Neural progenitor cell (in vitro differentiated cells): ENCODE measurements at regions not wholly inside any gene's neighbourhood (a gene's known extent, or its start where the extent isn't known, plus 50 kb on each side); places are given as distances from the start of the nearest gene placed in this dataset.
A peak's percentile ranks its signal among the peaks of the same experiment; 100 is the strongest.

ENCODE experiments used
- CTCF ChIP-seq: fragments of 200-600 bp; sonication (generic); IDR thresholded peaks from 2 replicates; pipeline ENCODE4 v1.5.1; 2017; ENCODE audit warnings: antibody characterized with exemption, mild to moderate bottlenecking
- EZH2 ChIP-seq: fragments of 200-600 bp; sonication (generic); IDR thresholded peaks from 2 replicates; pipeline ENCODE4 v1.6.1; 2017; ENCODE audit warnings: antibody characterized with exemption, mild to moderate bottlenecking, moderate library complexity
- EZH2phosphoT487 ChIP-seq: fragments of 200-600 bp; sonication (generic); IDR thresholded peaks from 2 replicates; pipeline ENCODE4 v1.6.1; 2017; ENCODE audit warnings: antibody characterized with exemption

- peak; percentile 77 for TF ChIP-seq CTCF
- TF ChIP-seq EZH2: no peak
- TF ChIP-seq EZH2phosphoT487: no peak
These were observed 296.7 kb upstream of the IRX5 start for GRCh38 chr16:54633943-54634362.
